ENCODE measurements at regions not wholly inside any gene's neighbourhood (a gene's known extent, or its start where the extent isn't known, plus 50 kb on each side); places are given as distances from the start of the nearest gene placed in this dataset.
"Not testable (repeated sequence)": the region's sequence is repeated elsewhere in the genome, so short reads cannot be mapped to it uniquely, and the experiment has no call there.

DNA sequence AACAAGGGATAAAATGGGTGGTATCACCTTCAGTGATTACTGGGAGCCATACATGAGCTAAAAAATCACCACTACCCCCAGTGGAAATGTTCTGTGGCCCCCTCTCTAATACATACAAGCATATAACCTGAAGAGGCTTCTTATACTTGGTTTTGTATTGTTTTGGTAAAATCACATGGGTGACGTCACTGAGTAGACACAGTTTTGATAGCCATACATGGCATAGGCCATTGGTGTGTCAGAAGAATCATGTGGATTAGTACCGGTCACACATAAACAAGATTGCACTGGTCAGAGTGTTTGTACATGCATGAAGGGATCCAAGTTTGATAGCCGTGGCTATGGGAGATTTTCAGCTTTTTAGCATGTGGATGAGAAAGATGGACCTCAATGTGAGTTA lies 131.9 kb upstream of the RADX start:
- Histone ChIP-seq H3K27ac (ENCODE audit: low read depth, low read length) (no peak overlapping the region), H3K23ac (ENCODE audit: low read length) (no peak overlapping the region)
- no CpG with 5 or more reads among the region's 3 CpGs for WGBS (ENCODE audit: extremely low coverage, insufficient coverage, insufficient read length)

GRCh38 chrX:106481341-106481740 lies 130.4 kb upstream of the RADX start:
- Histone ChIP-seq H2BK5ac (ENCODE audit: low read depth, low read length, poor library complexity) (no peak overlapping the region), H3K4me1 (ENCODE audit: control insufficient read depth in 1 of 2, insufficient read depth in 2 of 2, low read length in 2 of 2) (no peaks in the 10 kb centered on the region), H3K23ac (ENCODE audit: low read length) (no peak overlapping the region), H4K12ac (ENCODE audit: low read depth, low read length) (no peak overlapping the region), H3K18ac (ENCODE audit: low read length) (no peak overlapping the region), H4K91ac (ENCODE audit: low read depth, low read length) (no peak overlapping the region), H3K4me2 (ENCODE audit: low read length) (no peak overlapping the region), H2BK120ac (ENCODE audit: insufficient read depth, low read length, poor library complexity) (no peak overlapping the region), H3K79me1 (ENCODE audit: low read length) (no peaks in the 10 kb centered on the region), H2AK5ac (ENCODE audit: low read length) (no peak overlapping the region), H3K79me2 (ENCODE audit: control insufficient read depth, insufficient read depth, low read length, poor library complexity) (no peaks in the 10 kb centered on the region), H3K27ac (ENCODE audit: low read depth, low read length) (no peak overlapping the region), H2AFZ (ENCODE audit: insufficient read depth, low read length, poor library complexity) (no peak overlapping the region), H3K36me3 (ENCODE audit: control insufficient read depth in 1 of 2, insufficient read depth in 2 of 2, low read length in 2 of 2) (no peaks in the 10 kb centered on the region), H3K9me3 (ENCODE audit: insufficient read depth, low read depth, low read length) (no peaks in the 10 kb centered on the region), H3K4me3 (ENCODE audit: low read depth, low read length) (no peak overlapping the region), H4K8ac (ENCODE audit: low read depth, low read length) (no peak overlapping the region), H3K9ac (ENCODE audit: low read length) (no peak overlapping the region), H3K4ac (ENCODE audit: low read depth, low read length) (no peak overlapping the region), H2BK12ac (ENCODE audit: low read length) (no peak overlapping the region), H3K14ac (ENCODE audit: low read length) (no peak overlapping the region), H3K27me3 (ENCODE audit: insufficient read depth, low read length) (no peaks in the 10 kb centered on the region)
- WGBS (ENCODE audit: extremely low coverage, insufficient coverage, insufficient read length), result no CpG with 5 or more reads among the region's 1 CpG
- peak; percentile 55 to 87 for DNase-seq

More for the DNA sequence above, 131.9 kb upstream of the RADX start:
- no peak for DNase-seq
- Histone ChIP-seq H3K36me3 (ENCODE audit: control insufficient read depth in 1 of 2, insufficient read depth in 2 of 2, low read length in 2 of 2) (no peaks in the 10 kb centered on the region), H3K4me1 (ENCODE audit: control insufficient read depth in 1 of 2, insufficient read depth in 2 of 2, low read length in 2 of 2) (no peaks in the 10 kb centered on the region), H3K4ac (ENCODE audit: low read depth, low read length) (no peak overlapping the region), H3K79me2 (ENCODE audit: control insufficient read depth, insufficient read depth, low read length, poor library complexity) (no peaks in the 10 kb centered on the region), H3K27me3 (ENCODE audit: insufficient read depth, low read length) (no peaks in the 10 kb centered on the region), H2AK5ac (ENCODE audit: low read length) (no peak overlapping the region), H3K9me3 (ENCODE audit: insufficient read depth, low read depth, low read length) (no peaks in the 10 kb centered on the region), H2AFZ (ENCODE audit: insufficient read depth, low read length, poor library complexity) (no peak overlapping the region), H2BK120ac (ENCODE audit: insufficient read depth, low read length, poor library complexity) (no peak overlapping the region), H4K91ac (ENCODE audit: low read depth, low read length) (no peak overlapping the region), H2BK5ac (ENCODE audit: low read depth, low read length, poor library complexity) (no peak overlapping the region), H3K9ac (ENCODE audit: low read length) (no peak overlapping the region), H3K79me1 (ENCODE audit: low read length) (no peaks in the 10 kb centered on the region), H3K4me3 (ENCODE audit: low read depth, low read length) (no peak overlapping the region), H2BK12ac (ENCODE audit: low read length) (no peak overlapping the region), H3K18ac (ENCODE audit: low read length) (no peak overlapping the region), H4K12ac (ENCODE audit: low read depth, low read length) (no peak overlapping the region), H4K8ac (ENCODE audit: low read depth, low read length) (no peak overlapping the region), H3K14ac (ENCODE audit: low read length) (no peak overlapping the region), H3K4me2 (ENCODE audit: low read length) (no peak overlapping the region)

DNA sequence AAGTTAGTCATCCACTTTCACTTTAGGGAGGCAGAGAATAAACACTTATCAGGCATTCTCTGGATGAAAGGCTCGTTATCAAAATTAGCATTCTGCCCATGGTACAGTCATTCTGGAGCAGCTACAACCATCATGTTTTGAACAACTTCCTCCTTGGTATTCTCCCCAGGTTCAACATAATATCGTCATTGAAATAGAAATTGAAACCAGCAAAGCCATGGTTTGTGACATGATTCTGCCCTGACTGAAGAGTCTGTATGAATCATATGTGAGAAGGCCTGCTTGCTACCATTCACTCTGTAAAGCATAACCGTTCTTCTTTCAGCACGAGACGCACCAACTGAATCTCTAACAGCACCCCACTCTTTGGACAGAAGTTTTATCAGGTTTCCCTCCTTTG lies 127.5 kb upstream of the RADX start:
- H2BK120ac ChIP-seq (ENCODE audit: insufficient read depth, low read length, poor library complexity), result no peak overlapping the region
- H3K36me3 ChIP-seq (ENCODE audit: control insufficient read depth in 1 of 2, insufficient read depth in 2 of 2, low read length in 2 of 2), result no peaks in the 10 kb centered on the region
- H2BK12ac ChIP-seq (ENCODE audit: low read length), result no peak overlapping the region
- H3K27me3 ChIP-seq (ENCODE audit: insufficient read depth, low read length), result no peaks in the 10 kb centered on the region
- H3K9ac ChIP-seq (ENCODE audit: low read length), result no peak overlapping the region
- H3K14ac ChIP-seq (ENCODE audit: low read length), result no peak overlapping the region
- H4K8ac ChIP-seq (ENCODE audit: low read depth, low read length), result no peak overlapping the region
- DNase-seq, result no peak
- no peak overlapping the region for H3K4ac ChIP-seq (ENCODE audit: low read depth, low read length)
- no peak overlapping the region for H4K12ac ChIP-seq (ENCODE audit: low read depth, low read length)
- WGBS (ENCODE audit: extremely low coverage, insufficient coverage, insufficient read length), result no CpG with 5 or more reads among the region's 5 CpGs
- no peak overlapping the region for H3K27ac ChIP-seq (ENCODE audit: low read depth, low read length)
- no peaks in the 10 kb centered on the region for H3K4me1 ChIP-seq (ENCODE audit: control insufficient read depth in 1 of 2, insufficient read depth in 2 of 2, low read length in 2 of 2)
- no peak overlapping the region for H3K18ac ChIP-seq (ENCODE audit: low read length)
- no peak overlapping the region for H2AK5ac ChIP-seq (ENCODE audit: low read length)
- no peak overlapping the region for H2AFZ ChIP-seq (ENCODE audit: insufficient read depth, low read length, poor library complexity)
- no peak overlapping the region for H3K4me2 ChIP-seq (ENCODE audit: low read length)
- H3K79me2 ChIP-seq (ENCODE audit: control insufficient read depth, insufficient read depth, low read length, poor library complexity), result no peaks in the 10 kb centered on the region
- no peak overlapping the region for H3K4me3 ChIP-seq (ENCODE audit: low read depth, low read length)
- H4K91ac ChIP-seq (ENCODE audit: low read depth, low read length), result no peak overlapping the region
- no peaks in the 10 kb centered on the region for H3K79me1 ChIP-seq (ENCODE audit: low read length)
- H3K23ac ChIP-seq (ENCODE audit: low read length), result no peak overlapping the region
- H2BK5ac ChIP-seq (ENCODE audit: low read depth, low read length, poor library complexity), result no peak overlapping the region
- no peaks in the 10 kb centered on the region for H3K9me3 ChIP-seq (ENCODE audit: insufficient read depth, low read depth, low read length)

DNA sequence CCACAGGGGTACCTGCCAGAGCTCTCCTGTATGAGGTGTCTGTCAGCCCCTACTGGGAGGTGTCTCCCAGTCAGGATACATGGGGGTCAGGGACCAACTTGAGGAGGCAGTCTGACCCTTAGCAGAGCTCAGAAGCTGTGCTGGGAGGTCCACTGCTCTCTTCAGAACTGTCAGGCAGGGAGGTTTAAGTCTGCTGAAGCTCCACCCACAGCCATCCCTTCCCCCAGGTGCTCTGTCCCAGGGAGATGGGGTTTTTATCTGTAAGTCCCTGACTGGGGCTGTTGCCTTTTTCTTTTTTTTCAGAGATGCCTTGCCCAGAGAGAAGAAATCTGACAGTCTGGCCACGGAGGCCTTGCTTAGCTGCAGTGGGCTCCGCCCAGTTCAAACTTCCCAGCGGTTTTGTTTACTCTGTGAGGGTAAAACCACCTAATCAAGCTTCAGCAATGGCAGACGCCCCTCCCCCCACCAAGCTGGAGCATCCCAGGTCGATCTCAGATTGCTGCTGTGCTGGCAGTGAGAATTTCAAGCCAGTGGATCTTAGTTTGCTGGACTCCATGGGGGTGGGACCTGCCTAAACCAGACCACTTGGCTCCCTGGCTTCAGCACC lies 118.5 kb upstream of the RADX start:
- not testable (repeated sequence) for H3K4ac ChIP-seq (ENCODE audit: low read depth, low read length); H3K18ac ChIP-seq (ENCODE audit: low read length); H3K9ac ChIP-seq (ENCODE audit: low read length); H3K79me2 ChIP-seq (ENCODE audit: control insufficient read depth, insufficient read depth, low read length, poor library complexity); H3K14ac ChIP-seq (ENCODE audit: low read length); H2AK5ac ChIP-seq (ENCODE audit: low read length); H3K9me3 ChIP-seq (ENCODE audit: insufficient read depth, low read depth, low read length); H3K79me1 ChIP-seq (ENCODE audit: low read length); H3K4me3 ChIP-seq (ENCODE audit: low read depth, low read length); DNase-seq; H4K8ac ChIP-seq (ENCODE audit: low read depth, low read length); H4K91ac ChIP-seq (ENCODE audit: low read depth, low read length); H4K12ac ChIP-seq (ENCODE audit: low read depth, low read length); H2BK5ac ChIP-seq (ENCODE audit: low read depth, low read length, poor library complexity); H3K4me1 ChIP-seq (ENCODE audit: control insufficient read depth in 1 of 2, insufficient read depth in 2 of 2, low read length in 2 of 2); H2BK120ac ChIP-seq (ENCODE audit: insufficient read depth, low read length, poor library complexity); H3K23ac ChIP-seq (ENCODE audit: low read length); H3K27me3 ChIP-seq (ENCODE audit: insufficient read depth, low read length); H3K27ac ChIP-seq (ENCODE audit: low read depth, low read length); H2BK12ac ChIP-seq (ENCODE audit: low read length); H3K36me3 ChIP-seq (ENCODE audit: control insufficient read depth in 1 of 2, insufficient read depth in 2 of 2, low read length in 2 of 2); H3K4me2 ChIP-seq (ENCODE audit: low read length); H2AFZ ChIP-seq (ENCODE audit: insufficient read depth, low read length, poor library complexity)
- WGBS (ENCODE audit: extremely low coverage, insufficient coverage, insufficient read length), result no CpG with 5 or more reads among the region's 5 CpGs
